GM12878 (cell line): ENCODE measurements at regions not wholly inside any gene's neighbourhood (a gene's known extent, or its start where the extent isn't known, plus 50 kb on each side); places are given as distances from the start of the nearest gene placed in this dataset.

Experiments
- ATAC-seq: fragments of 200-7000 bp; cut with Tn5 transposase; 3 replicates; pipeline ENCODE4 v1.9.1; 2020; ENCODE audit warnings: mild to moderate bottlenecking, moderate library complexity
- BruUV-seq: library from RNA; stranded (reverse); fragments of 400-500 nt; replicated peaks from 2 replicates; lab custom pipeline; 2021; lab: Mats Ljungman, UMichigan
- CTCF ChIA-PET: fragments of 300-600 bp; sonication (Branson Sonifier 250); formaldehyde crosslinking; extraction: SDS; loops from one replicate; lab custom pipeline; 2021; ENCODE audit warnings: inconsistent platforms; lab: Yijun Ruan, JAX
- POLR2A ChIA-PET: fragments of 350-600 bp; formaldehyde crosslinking; extraction: SDS; loops from one replicate; lab custom pipeline; 2021; ENCODE audit warnings: inconsistent platforms; lab: Charles Lee
- RAD21 ChIA-PET: fragments of 300-600 bp; sonication (Branson Sonifier 250); formaldehyde crosslinking; loops from one replicate; lab custom pipeline; 2023; ENCODE audit warnings: antibody characterized with exemption; ENCODE audit not compliant: unreplicated experiment; lab: Charles Lee
- SMC1A ChIA-PET: fragments of 300-600 bp; sonication (Branson Sonifier 250); formaldehyde crosslinking; loops from one replicate; lab custom pipeline; 2023; ENCODE audit not compliant: unreplicated experiment, uncharacterized antibody; lab: Charles Lee
- DNase-seq: peaks from one replicate; pipeline ENCODE4 v3.0.0-alpha.2; 2011; ENCODE audit warnings: low read depth, low spot score
- FAIRE-seq: peaks from 3 replicates; lab custom pipeline; 2011; peaks lifted over from hg19 to GRCh38; lab: Jason Lieb, UNC
- H2AFZ ChIP-seq: 2 replicates; pipeline ENCODE4 v1.6.0; 2011; ENCODE audit warnings: low read depth, low read length, control low read depth; ENCODE audit not compliant: control insufficient read depth
- H3K27ac ChIP-seq: 2 replicates; pipeline ENCODE4 v1.5.1; 2011; ENCODE audit warnings: control low read depth; ENCODE audit not compliant: control insufficient read depth, insufficient read depth
- H3K27me3 ChIP-seq, 2 experiments: replicated peaks in 1 of 2; 2 replicates each; pipeline versions ENCODE4 v1.6.0 to v1.6.1; 2011; ENCODE audit warnings: low read length in 1 of 2; ENCODE audit not compliant: control insufficient read depth in 2 of 2, insufficient read depth in 2 of 2
- H3K36me3 ChIP-seq, 2 experiments: 2 replicates each; pipeline ENCODE4 v1.5.1; 2011; ENCODE audit warnings: low read length in 1 of 2; ENCODE audit not compliant: control insufficient read depth in 2 of 2, insufficient read depth in 2 of 2
- H3K4me1 ChIP-seq: 2 replicates; pipeline ENCODE4 v1.6.1; 2011; ENCODE audit warnings: mild to moderate bottlenecking, low read length, moderate library complexity, mixed read lengths; ENCODE audit not compliant: control insufficient read depth, insufficient read depth
- H3K4me2 ChIP-seq: 2 replicates; pipeline ENCODE4 v1.6.0; 2011; ENCODE audit warnings: control low read depth; ENCODE audit not compliant: control insufficient read depth, insufficient read depth
- H3K4me3 ChIP-seq: fragments of 200-600 bp; sonication (generic); 2 replicates; pipeline ENCODE4 v1.5.1; 2016
- H3K79me2 ChIP-seq: 2 replicates; pipeline ENCODE4 v1.6.0; 2011; ENCODE audit warnings: low read length; ENCODE audit not compliant: control insufficient read depth, insufficient read depth
- H3K9ac ChIP-seq: 2 replicates; pipeline ENCODE4 v1.8.0; 2011; ENCODE audit warnings: low read length, control low read depth, mixed read lengths; ENCODE audit not compliant: control insufficient read depth, insufficient read depth
- H3K9me3 ChIP-seq: replicated peaks from 3 replicates; pipeline ENCODE4 v1.5.1; 2011; ENCODE audit warnings: mild to moderate bottlenecking, low read length; ENCODE audit not compliant: control insufficient read depth, insufficient read depth
- H4K20me1 ChIP-seq: 2 replicates; pipeline ENCODE4 v1.6.0; 2011; ENCODE audit not compliant: control insufficient read depth, insufficient read depth
- BACH1 ChIP-seq: fragments of 450-650 bp; IDR thresholded peaks from 2 replicates; pipeline ENCODE4 v1.6.1; 2017; ENCODE audit warnings: mild to moderate bottlenecking, borderline replicate concordance
- BCL11A ChIP-seq: IDR thresholded peaks from 2 replicates; pipeline ENCODE4 v1.6.1; 2011; ENCODE audit warnings: low read depth, low read length
- CREB1 ChIP-seq: IDR thresholded peaks from 2 replicates; pipeline ENCODE4 v1.6.1; 2012; ENCODE audit warnings: low read depth, mild to moderate bottlenecking, inconsistent platforms
- GATAD2B ChIP-seq: fragments of 450-650 bp; conservative IDR thresholded peaks from 2 replicates; pipeline ENCODE4 v1.6.1; 2017; ENCODE audit warnings: low read depth, mild to moderate bottlenecking, moderate library complexity
- HDAC6 ChIP-seq: fragments of 200-600 bp; sonication (generic); IDR thresholded peaks from one replicate; pipeline ENCODE4 v1.8.0; 2017; ENCODE audit warnings: antibody characterized with exemption; ENCODE audit not compliant: unreplicated experiment
- MAX ChIP-seq: IDR thresholded peaks from 2 replicates; pipeline ENCODE4 v1.6.1; 2012; ENCODE audit warnings: low read depth, low read length, improper control_type of control experiment
- MEF2A ChIP-seq: IDR thresholded peaks from 2 replicates; pipeline ENCODE4 v1.6.1; 2011; ENCODE audit warnings: low read depth, mild to moderate bottlenecking, low read length, moderate library complexity; ENCODE audit not compliant: insufficient read depth
- RB1 ChIP-seq: fragments of 450-650 bp; formaldehyde crosslinking; IDR thresholded peaks from 2 replicates; pipeline ENCODE4 v1.6.1; 2017; ENCODE audit warnings: mild to moderate bottlenecking, borderline replicate concordance
- SMAD1 ChIP-seq: fragments of 450-650 bp; IDR thresholded peaks from 2 replicates; pipeline ENCODE4 v1.6.1; 2018; ENCODE audit warnings: mild to moderate bottlenecking, low read depth; ENCODE audit not compliant: partially characterized antibody
- SMC3 ChIP-seq: IDR thresholded peaks from 2 replicates; pipeline ENCODE4 v1.6.1; 2011; ENCODE audit warnings: low read length, improper control_type of control experiment, borderline replicate concordance
- TCF3 ChIP-seq: IDR thresholded peaks from 2 replicates; pipeline ENCODE4 v1.6.1; 2012; ENCODE audit warnings: low read depth, mild to moderate bottlenecking, low read length, borderline replicate concordance; ENCODE audit not compliant: insufficient read depth
- ZNF687 ChIP-seq: fragments of 450-650 bp; IDR thresholded peaks from 2 replicates; pipeline ENCODE4 v1.6.1; 2017; ENCODE audit warnings: mild to moderate bottlenecking, moderate library complexity
- ZZZ3 ChIP-seq: IDR thresholded peaks from 2 replicates; pipeline ENCODE4 v1.6.1; 2011; ENCODE audit warnings: low read depth; ENCODE audit not compliant: control insufficient read depth, insufficient read length
- WGBS: methylation state at CpG from one replicate; pipeline ENCODE4 v1.1.6; 2016; ENCODE audit warnings: low lambda C conversion rate; ENCODE audit not compliant: insufficient replicate concordance, insufficient coverage; ENCODE audit errors: missing lambda C conversion rate; 5-methylcytosine and 5-hydroxymethylcytosine counted together
- in situ Hi-C: fragments of 300-500 bp; cut with MboI; formaldehyde crosslinking; loops from 9 replicates; pipeline ENCODE4 v1.14.3; 2018; ENCODE audit warnings: mixed read lengths
- intact Hi-C: fragments of 100-400 bp; cut with micrococcal nuclease; formaldehyde crosslinking; loops from one replicate; pipeline ENCODE4 v1.14.2; 2022; ENCODE audit not compliant: unreplicated experiment
- TF ChIP-seq, protein P1 (sequence below): fragments of 450-650 bp; IDR thresholded peaks from 2 replicates; pipeline ENCODE4 v1.6.1; 2017; ENCODE audit warnings: low read depth, mild to moderate bottlenecking, moderate library complexity
- TF ChIP-seq, protein P2 (sequence below): IDR thresholded peaks from 2 replicates; pipeline ENCODE4 v1.6.1; 2012; ENCODE audit warnings: improper control_type of control experiment, low read depth, low read length; ENCODE audit not compliant: insufficient replicate concordance

DNA sequence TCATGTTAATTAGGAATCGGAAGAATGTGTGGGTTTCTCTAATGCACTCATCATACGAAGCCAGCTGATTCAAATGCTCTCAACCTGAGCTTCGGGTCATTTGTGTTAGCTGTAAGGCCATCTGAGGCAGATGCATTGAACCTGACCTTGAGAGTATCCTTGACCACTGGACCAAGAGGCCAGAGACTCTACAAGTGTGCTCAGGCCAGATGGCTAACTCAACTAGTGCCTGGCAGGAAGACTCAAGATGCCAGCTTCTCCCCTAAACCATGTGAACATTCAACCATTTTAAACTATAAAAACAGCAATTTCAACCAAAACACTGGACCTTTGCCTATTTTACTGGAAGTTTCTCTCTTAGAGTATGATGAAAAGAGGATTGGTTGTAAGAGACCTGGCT lies 168.6 kb upstream of the CDH4 start:
- Histone ChIP-seq H3K27ac (no peak overlapping the region), H3K4me1 (no peaks in the 10 kb centered on the region), H3K9ac (no peak overlapping the region), H3K4me2 (no peak overlapping the region), H3K79me2 (no peaks in the 10 kb centered on the region), H3K36me3 (no peaks in the 10 kb centered on the region), H3K9me3 (no peaks in the 10 kb centered on the region; the same call in 2 of the 3 replicates), H4K20me1 (no peaks in the 10 kb centered on the region), H3K4me3 (no peak overlapping the region), H2AFZ (no peak overlapping the region), H3K27me3 (no peaks in the 10 kb centered on the region)
- ChIA-PET POLR2A (no interaction called here), RAD21 (no interaction called here), CTCF (no interaction called here), SMC1A (no interaction called here)
- ATAC-seq = no peak
- 28% methylated on average over 3 of the region's 3 CpGs for WGBS
- no peak for DNase-seq
- BruUV-seq = no TSS peak
- intact Hi-C loops = no loop called here
- in situ Hi-C loops = no loop called here
- no peak for FAIRE-seq
- TF ChIP-seq RB1 = no peak
- no peak for TF ChIP-seq ZNF687
- no peak for TF ChIP-seq SMAD1
- no peak for TF ChIP-seq MEF2A
- TF ChIP-seq CREB1 = no peak
- TF ChIP-seq MAX = no peak
- TF ChIP-seq, protein P1, sequence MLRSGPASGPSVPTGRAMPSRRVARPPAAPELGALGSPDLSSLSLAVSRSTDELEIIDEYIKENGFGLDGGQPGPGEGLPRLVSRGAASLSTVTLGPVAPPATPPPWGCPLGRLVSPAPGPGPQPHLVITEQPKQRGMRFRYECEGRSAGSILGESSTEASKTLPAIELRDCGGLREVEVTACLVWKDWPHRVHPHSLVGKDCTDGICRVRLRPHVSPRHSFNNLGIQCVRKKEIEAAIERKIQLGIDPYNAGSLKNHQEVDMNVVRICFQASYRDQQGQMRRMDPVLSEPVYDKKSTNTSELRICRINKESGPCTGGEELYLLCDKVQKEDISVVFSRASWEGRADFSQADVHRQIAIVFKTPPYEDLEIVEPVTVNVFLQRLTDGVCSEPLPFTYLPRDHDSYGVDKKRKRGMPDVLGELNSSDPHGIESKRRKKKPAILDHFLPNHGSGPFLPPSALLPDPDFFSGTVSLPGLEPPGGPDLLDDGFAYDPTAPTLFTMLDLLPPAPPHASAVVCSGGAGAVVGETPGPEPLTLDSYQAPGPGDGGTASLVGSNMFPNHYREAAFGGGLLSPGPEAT = no peak
- TF ChIP-seq, protein P2, sequence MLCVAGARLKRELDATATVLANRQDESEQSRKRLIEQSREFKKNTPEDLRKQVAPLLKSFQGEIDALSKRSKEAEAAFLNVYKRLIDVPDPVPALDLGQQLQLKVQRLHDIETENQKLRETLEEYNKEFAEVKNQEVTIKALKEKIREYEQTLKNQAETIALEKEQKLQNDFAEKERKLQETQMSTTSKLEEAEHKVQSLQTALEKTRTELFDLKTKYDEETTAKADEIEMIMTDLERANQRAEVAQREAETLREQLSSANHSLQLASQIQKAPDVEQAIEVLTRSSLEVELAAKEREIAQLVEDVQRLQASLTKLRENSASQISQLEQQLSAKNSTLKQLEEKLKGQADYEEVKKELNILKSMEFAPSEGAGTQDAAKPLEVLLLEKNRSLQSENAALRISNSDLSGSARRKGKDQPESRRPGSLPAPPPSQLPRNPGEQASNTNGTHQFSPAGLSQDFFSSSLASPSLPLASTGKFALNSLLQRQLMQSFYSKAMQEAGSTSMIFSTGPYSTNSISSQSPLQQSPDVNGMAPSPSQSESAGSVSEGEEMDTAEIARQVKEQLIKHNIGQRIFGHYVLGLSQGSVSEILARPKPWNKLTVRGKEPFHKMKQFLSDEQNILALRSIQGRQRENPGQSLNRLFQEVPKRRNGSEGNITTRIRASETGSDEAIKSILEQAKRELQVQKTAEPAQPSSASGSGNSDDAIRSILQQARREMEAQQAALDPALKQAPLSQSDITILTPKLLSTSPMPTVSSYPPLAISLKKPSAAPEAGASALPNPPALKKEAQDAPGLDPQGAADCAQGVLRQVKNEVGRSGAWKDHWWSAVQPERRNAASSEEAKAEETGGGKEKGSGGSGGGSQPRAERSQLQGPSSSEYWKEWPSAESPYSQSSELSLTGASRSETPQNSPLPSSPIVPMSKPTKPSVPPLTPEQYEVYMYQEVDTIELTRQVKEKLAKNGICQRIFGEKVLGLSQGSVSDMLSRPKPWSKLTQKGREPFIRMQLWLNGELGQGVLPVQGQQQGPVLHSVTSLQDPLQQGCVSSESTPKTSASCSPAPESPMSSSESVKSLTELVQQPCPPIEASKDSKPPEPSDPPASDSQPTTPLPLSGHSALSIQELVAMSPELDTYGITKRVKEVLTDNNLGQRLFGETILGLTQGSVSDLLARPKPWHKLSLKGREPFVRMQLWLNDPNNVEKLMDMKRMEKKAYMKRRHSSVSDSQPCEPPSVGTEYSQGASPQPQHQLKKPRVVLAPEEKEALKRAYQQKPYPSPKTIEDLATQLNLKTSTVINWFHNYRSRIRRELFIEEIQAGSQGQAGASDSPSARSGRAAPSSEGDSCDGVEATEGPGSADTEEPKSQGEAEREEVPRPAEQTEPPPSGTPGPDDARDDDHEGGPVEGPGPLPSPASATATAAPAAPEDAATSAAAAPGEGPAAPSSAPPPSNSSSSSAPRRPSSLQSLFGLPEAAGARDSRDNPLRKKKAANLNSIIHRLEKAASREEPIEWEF = no peak
- no peak for TF ChIP-seq GATAD2B
- no peak for TF ChIP-seq ZZZ3
- no peak for TF ChIP-seq HDAC6
- TF ChIP-seq SMC3 = no peak
- no peak for TF ChIP-seq BACH1
- no peak for TF ChIP-seq BCL11A
- TF ChIP-seq TCF3 = no peak
